ENCODE measurements at regions not wholly inside any gene's neighbourhood (a gene's known extent, or its start where the extent isn't known, plus 50 kb on each side); places are given as distances from the start of the nearest gene placed in this dataset.
"Not testable (repeated sequence)": the region's sequence is repeated elsewhere in the genome, so short reads cannot be mapped to it uniquely, and the experiment has no call there.

DNA sequence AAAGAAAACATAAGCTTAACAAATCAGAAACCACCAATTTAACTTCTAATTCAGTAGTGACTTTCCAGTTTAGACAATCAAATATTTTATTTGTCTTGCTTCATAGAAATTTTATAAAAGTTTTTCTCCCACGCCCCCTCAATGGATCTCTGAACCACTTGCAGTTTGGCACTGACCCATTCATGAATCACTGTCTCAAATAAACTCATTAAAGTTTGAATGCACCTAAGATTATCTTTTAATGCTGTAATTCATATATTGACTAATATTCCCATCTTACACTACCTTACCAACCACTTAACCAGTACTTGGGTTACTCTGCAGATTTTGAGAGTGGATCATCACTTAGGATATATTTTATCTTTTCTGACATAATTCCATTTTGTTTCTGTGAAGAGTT lies 880.2 kb downstream of the OTOL1 start:
- no peak overlapping the region for H3K4me3 Mint-ChIP-seq

DNA sequence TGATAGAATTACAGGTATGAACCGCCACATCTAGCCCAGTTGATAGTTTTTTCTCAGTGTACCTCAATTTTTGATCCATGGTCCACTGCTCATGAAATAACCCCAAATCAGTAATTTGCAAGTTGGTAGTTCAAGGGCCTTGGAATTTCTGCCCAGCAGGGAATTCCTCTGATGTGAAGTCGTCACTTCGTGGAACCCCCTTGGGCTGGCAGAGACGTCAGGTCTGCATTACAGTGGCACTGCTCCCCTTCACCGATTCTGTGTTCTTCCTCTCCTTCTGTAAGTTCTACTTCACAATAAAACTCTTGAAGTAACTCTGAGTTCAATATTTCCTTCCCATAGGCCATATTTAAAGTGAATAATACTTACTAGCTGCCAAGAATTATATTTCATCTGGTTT lies 881.0 kb downstream of the OTOL1 start:
- intact Hi-C loops (cut with micrococcal nuclease), result no loop called here
- no peak overlapping the region for H3K27ac Mint-ChIP-seq
- H3K4me3 Mint-ChIP-seq, result no peak overlapping the region
- DNase-seq, result no peak
- CTCF ChIA-PET, result no interaction called here
- H3K36me3 Mint-ChIP-seq (ENCODE audit: low read depth), result no peaks in the 10 kb centered on the region
- H3K4me1 Mint-ChIP-seq (ENCODE audit: low read depth), result no peaks in the 10 kb centered on the region
- peaks cover 5% of the 10 kb centered on the region for H3K9me3 Mint-ChIP-seq
- H3K27me3 Mint-ChIP-seq (ENCODE audit: low read depth), result no peaks in the 10 kb centered on the region

More for the DNA sequence above, 880.2 kb downstream of the OTOL1 start:
- intact Hi-C loops (cut with micrococcal nuclease), result no loop called here
- CTCF ChIA-PET, result no interaction called here
- no peaks in the 10 kb centered on the region for H3K4me1 Mint-ChIP-seq (ENCODE audit: low read depth)
- no peak overlapping the region for H3K27ac Mint-ChIP-seq
- no peaks in the 10 kb centered on the region for H3K27me3 Mint-ChIP-seq (ENCODE audit: low read depth)
- H3K9me3 Mint-ChIP-seq, result peaks cover 5% of the 10 kb centered on the region
- H3K36me3 Mint-ChIP-seq (ENCODE audit: low read depth), result no peaks in the 10 kb centered on the region
- no peak for DNase-seq

DNA sequence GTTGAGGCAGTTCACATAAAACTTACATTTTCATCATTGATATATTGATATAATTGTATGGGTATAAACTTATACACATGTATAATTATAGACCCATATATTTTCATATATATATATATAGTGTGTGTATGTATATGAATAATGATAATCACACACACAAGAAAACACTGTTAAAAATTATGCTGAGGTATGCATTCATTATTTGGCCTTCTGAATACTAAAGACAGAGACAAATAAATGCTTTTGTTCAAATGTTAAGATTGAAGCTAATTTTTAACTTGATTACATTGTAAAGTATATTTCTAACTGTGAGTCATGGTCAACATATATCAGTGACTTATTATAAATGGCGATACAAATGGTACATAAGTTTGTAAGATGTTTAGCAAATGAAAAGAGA lies 888.8 kb downstream of the OTOL1 start:
- intact Hi-C loops (cut with micrococcal nuclease), result no loop called here
- CTCF ChIA-PET, result no interaction called here
- Mint-ChIP-seq H3K9me3 (peaks cover 4% of the 10 kb centered on the region), H3K4me1 (ENCODE audit: low read depth) (no peaks in the 10 kb centered on the region), H3K27ac (no peak overlapping the region), H3K4me3 (no peak overlapping the region), H3K27me3 (ENCODE audit: low read depth) (no peaks in the 10 kb centered on the region), H3K36me3 (ENCODE audit: low read depth) (no peaks in the 10 kb centered on the region)
- no peak for DNase-seq

DNA sequence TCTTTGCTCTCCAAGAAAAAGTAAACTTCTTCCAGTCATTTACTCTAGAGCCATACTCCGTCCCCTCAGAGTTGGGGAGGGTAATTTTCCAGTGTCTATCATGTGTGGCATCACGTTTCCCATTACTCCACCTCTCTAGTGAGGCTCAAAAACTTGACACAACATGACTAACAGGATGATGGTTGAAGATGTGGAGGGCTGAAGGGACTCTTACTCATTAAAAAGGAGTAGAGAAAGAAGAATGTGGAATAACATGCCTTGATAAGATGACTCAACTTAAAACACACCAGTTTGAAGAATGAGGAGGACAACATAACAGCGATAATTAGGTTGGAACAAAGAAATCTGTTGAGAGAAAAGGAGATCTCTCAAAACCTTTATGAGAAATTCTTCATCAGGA lies 894.3 kb downstream of the OTOL1 start:
- CTCF ChIA-PET, result no interaction called here
- Mint-ChIP-seq H3K27ac (no peak overlapping the region), H3K9me3 (peaks cover 4% of the 10 kb centered on the region), H3K36me3 (ENCODE audit: low read depth) (no peaks in the 10 kb centered on the region), H3K27me3 (ENCODE audit: low read depth) (no peaks in the 10 kb centered on the region), H3K4me3 (no peak overlapping the region), H3K4me1 (ENCODE audit: low read depth) (no peaks in the 10 kb centered on the region)
- DNase-seq, result no peak
- intact Hi-C loops (cut with micrococcal nuclease), result no loop called here

DNA sequence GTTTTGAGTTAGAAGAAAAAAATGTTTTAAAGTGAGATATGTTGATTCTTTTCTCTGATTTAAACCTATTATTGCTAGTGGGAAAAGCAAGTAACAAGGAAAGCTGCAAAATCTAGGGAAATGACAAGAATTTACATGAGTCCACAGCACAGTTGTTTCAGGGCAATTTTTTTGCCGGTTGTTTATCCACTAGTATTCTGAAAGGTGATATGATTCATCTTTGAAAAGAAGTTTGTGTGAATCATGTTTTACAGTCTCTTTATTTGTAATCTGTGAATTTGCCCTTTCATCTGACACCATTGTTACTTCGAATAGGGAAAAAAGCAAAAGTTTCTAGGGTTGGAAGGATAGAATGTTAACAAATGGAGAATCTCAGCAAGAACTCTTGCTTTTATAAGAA lies 894.7 kb downstream of the OTOL1 start:
- H3K36me3 Mint-ChIP-seq (ENCODE audit: low read depth), result no peaks in the 10 kb centered on the region
- no peak overlapping the region for H3K4me3 Mint-ChIP-seq
- no peaks in the 10 kb centered on the region for H3K27me3 Mint-ChIP-seq (ENCODE audit: low read depth)
- H3K27ac Mint-ChIP-seq, result no peak overlapping the region
- intact Hi-C loops (cut with micrococcal nuclease), result no loop called here
- CTCF ChIA-PET, result no interaction called here
- peaks cover 4% of the 10 kb centered on the region for H3K9me3 Mint-ChIP-seq
- no peak for DNase-seq
- H3K4me1 Mint-ChIP-seq (ENCODE audit: low read depth), result no peaks in the 10 kb centered on the region

DNA sequence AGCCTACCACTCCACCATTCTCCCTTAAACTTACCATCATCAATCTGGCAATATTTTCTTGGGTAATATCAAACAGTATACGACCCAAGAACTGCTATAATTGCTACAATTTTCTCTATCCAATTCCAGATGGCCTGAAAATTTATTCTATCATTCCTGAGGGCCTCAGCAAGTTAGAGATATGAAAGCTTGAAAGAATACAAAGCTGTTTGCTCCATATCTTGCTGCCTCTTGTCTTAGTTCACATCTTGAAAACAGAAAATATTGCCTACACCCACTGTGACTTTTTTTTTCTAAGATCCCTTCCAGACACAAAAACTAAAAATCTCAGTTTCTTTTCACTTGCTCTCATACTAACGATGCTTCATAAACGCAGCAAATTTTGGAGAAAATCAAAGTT lies 898.9 kb downstream of the OTOL1 start:
- Mint-ChIP-seq H3K36me3 (ENCODE audit: low read depth) (no peaks in the 10 kb centered on the region), H3K4me3 (no peak overlapping the region), H3K27ac (no peak overlapping the region), H3K9me3 (peaks cover 8% of the 10 kb centered on the region), H3K27me3 (ENCODE audit: low read depth) (no peaks in the 10 kb centered on the region), H3K4me1 (ENCODE audit: low read depth) (no peaks in the 10 kb centered on the region)
- no peak for DNase-seq
- intact Hi-C loops (cut with micrococcal nuclease), result no loop called here
- CTCF ChIA-PET, result no interaction called here

DNA sequence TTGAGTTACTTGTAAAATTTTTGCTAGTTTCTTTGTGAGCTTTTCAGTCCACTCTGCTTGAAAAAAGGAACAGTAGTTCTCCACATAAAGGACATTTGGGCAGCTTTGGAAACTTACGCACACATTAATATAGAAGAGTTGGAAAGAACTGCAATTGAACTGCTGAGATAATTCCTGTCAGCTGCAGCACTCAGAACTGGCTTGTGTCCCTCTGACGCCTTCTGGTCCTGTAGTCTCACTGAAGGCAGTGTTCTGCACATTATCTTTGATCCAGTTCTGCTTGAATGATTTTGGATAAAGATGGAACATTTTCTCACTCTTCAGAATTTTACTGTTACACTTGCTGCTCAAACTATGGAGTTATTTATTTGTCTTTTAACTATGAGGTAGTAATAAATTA lies 901.9 kb downstream of the OTOL1 start:
- DNase-seq, result no peak
- Mint-ChIP-seq H3K4me1 (ENCODE audit: low read depth) (no peaks in the 10 kb centered on the region), H3K4me3 (no peak overlapping the region), H3K27me3 (ENCODE audit: low read depth) (no peaks in the 10 kb centered on the region), H3K27ac (no peak overlapping the region), H3K9me3 (peaks cover 8% of the 10 kb centered on the region), H3K36me3 (ENCODE audit: low read depth) (no peaks in the 10 kb centered on the region)
- CTCF ChIA-PET, result no interaction called here
- intact Hi-C loops (cut with micrococcal nuclease), result no loop called here

DNA sequence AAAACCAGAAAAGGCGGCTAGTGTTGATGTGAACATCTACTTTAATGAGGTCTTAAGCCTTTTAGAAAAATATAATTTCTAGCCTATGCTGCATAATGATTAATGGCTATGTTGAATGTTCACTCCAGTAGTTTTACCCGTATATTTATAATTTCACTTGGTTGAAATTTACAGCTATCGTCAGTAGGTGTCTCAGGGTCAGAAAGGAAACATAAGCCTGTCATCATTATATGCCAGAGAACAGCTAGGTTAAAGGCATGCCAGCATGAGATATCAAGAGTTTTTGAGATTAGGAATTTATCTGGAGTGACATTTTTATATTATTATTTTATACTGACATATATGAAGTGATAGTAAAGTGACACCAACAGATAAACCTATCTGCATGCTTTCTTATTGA lies 904.1 kb downstream of the OTOL1 start:
- no peak for DNase-seq
- CTCF ChIA-PET, result no interaction called here
- intact Hi-C loops (cut with micrococcal nuclease), result no loop called here
- Mint-ChIP-seq H3K4me1 (ENCODE audit: low read depth) (no peaks in the 10 kb centered on the region), H3K4me3 (no peak overlapping the region), H3K27ac (no peak overlapping the region), H3K9me3 (peaks cover 13% of the 10 kb centered on the region), H3K36me3 (ENCODE audit: low read depth) (no peaks in the 10 kb centered on the region), H3K27me3 (ENCODE audit: low read depth) (no peaks in the 10 kb centered on the region)

DNA sequence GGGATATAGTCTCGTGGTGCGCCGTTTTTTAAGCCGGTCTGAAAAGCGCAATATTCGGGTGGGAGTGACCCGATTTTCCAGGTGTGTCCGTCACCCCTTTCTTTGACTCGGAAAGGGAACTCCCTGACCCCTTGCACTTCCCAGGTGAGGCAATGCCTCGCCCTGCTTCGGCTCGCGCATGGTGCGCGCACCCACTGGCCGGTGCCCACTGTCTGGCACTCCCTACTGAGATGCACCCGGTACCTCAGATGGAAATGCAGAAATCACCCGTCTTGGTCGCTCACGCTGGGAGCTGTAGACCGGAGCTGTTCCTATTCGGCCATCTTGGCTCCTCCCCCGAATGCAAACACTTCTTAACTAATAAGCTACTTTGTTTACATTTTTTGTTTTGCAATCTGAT lies 914.9 kb downstream of the OTOL1 start:
- H3K27me3 Mint-ChIP-seq (ENCODE audit: low read depth); DNase-seq; H3K36me3 Mint-ChIP-seq (ENCODE audit: low read depth); H3K4me1 Mint-ChIP-seq (ENCODE audit: low read depth); CTCF ChIA-PET; H3K9me3 Mint-ChIP-seq; H3K27ac Mint-ChIP-seq; H3K4me3 Mint-ChIP-seq; intact Hi-C loops (cut with micrococcal nuclease): not testable (repeated sequence)

DNA sequence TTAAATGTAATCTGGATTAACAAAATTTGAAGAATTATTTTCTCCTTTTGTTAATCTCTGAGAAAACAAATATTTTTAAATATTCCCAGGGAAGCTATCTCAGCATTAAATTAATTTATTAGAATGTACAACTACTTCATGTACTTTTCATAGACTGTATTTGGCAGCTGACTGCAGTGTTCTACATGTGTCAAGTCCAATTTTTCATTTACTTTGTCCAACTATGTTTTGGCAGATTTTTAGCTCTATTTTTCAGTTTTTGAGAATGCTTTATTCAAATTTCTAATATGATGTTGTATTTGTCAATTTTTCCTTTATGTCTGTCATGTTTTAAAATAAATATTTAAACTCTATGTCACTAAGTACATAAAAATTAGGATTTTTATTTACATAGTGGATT lies 925.1 kb downstream of the OTOL1 start:
- DNase-seq, result no peak
- intact Hi-C loops (cut with micrococcal nuclease), result no loop called here
- Mint-ChIP-seq H3K4me1 (ENCODE audit: low read depth) (no peaks in the 10 kb centered on the region), H3K9me3 (no peaks in the 10 kb centered on the region), H3K36me3 (ENCODE audit: low read depth) (no peaks in the 10 kb centered on the region), H3K4me3 (no peak overlapping the region), H3K27me3 (ENCODE audit: low read depth) (no peaks in the 10 kb centered on the region), H3K27ac (no peak overlapping the region)
- CTCF ChIA-PET, result no interaction called here

DNA sequence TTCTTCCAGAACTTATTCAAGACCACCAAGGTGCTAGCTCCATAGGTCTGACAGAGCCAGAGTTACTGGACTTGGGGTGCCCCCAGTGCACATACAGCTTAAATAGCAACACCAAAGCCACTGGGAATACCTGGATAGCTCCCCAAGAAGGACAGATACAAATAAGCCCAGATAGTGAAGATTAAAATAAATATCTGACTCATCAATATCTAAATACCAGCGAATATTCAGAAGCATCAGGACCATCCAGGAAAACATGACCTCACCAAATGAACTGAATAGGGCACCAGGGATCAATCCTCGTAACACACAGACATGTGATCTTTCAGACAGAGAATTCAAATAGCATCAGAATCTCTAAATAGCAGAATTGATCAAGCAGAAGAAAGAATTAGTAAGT lies 931.6 kb downstream of the OTOL1 start:
- no peak for DNase-seq
- no peaks in the 10 kb centered on the region for H3K36me3 Mint-ChIP-seq (ENCODE audit: low read depth)
- H3K4me3 Mint-ChIP-seq, result no peak overlapping the region
- H3K9me3 Mint-ChIP-seq, result peaks cover 3% of the 10 kb centered on the region
- intact Hi-C loops (cut with micrococcal nuclease), result no loop called here
- no peaks in the 10 kb centered on the region for H3K4me1 Mint-ChIP-seq (ENCODE audit: low read depth)
- CTCF ChIA-PET, result no interaction called here
- H3K27ac Mint-ChIP-seq, result no peak overlapping the region
- H3K27me3 Mint-ChIP-seq (ENCODE audit: low read depth), result no peaks in the 10 kb centered on the region

DNA sequence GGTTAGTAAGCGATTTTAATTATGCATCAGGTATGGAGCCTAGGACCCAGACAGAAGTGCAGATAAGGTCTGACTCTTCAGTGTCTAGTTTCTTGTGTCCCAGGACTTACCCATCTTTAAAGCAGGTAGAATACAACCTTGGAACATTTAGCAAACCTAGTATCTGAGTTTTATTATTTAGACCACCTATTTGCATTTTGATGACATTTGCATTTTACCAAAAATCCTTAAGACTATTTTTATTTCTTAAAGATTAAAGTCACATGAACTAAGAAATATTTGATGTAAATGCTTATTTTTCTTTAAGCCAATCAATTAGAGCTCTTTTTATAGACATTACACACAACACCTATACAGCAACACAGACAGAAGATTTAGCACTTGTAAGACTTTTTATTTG lies 939.1 kb downstream of the OTOL1 start:
- intact Hi-C loops (cut with micrococcal nuclease), result no loop called here
- H3K27ac Mint-ChIP-seq, result no peak overlapping the region
- CTCF ChIA-PET, result no interaction called here

DNA sequence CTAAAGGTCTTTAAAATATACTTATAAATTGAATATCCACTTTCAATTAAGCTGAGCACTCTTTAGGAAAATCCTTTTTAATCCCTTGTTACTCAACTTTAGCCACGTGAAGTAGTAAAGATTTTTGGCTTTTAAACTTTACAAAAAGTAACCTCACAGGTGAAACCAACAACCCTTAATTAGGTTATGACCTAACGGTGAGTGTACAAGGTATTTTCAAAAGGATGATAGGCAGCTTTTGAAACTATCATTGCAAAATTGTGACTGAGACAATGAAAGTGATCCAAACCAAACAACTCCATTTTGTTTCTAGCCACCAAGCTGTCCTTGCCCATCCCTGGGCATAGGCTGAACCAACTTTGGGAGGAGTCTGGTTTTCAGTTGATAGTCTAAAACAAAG lies 940.2 kb downstream of the OTOL1 start:
- H3K36me3 Mint-ChIP-seq (ENCODE audit: low read depth), result no peaks in the 10 kb centered on the region
- no peaks in the 10 kb centered on the region for H3K27me3 Mint-ChIP-seq (ENCODE audit: low read depth)
- H3K27ac Mint-ChIP-seq, result no peak overlapping the region
- intact Hi-C loops (cut with micrococcal nuclease), result no loop called here
- DNase-seq, result no peak
- H3K4me1 Mint-ChIP-seq (ENCODE audit: low read depth), result no peaks in the 10 kb centered on the region
- H3K4me3 Mint-ChIP-seq, result no peak overlapping the region
- H3K9me3 Mint-ChIP-seq, result peaks cover 13% of the 10 kb centered on the region
- CTCF ChIA-PET, result no interaction called here

More for the DNA sequence above, 939.1 kb downstream of the OTOL1 start:
- Mint-ChIP-seq H3K36me3 (ENCODE audit: low read depth) (no peaks in the 10 kb centered on the region), H3K27me3 (ENCODE audit: low read depth) (no peaks in the 10 kb centered on the region), H3K4me1 (ENCODE audit: low read depth) (no peaks in the 10 kb centered on the region), H3K4me3 (no peak overlapping the region), H3K9me3 (peaks cover 12% of the 10 kb centered on the region)
- DNase-seq, result no peak

DNA sequence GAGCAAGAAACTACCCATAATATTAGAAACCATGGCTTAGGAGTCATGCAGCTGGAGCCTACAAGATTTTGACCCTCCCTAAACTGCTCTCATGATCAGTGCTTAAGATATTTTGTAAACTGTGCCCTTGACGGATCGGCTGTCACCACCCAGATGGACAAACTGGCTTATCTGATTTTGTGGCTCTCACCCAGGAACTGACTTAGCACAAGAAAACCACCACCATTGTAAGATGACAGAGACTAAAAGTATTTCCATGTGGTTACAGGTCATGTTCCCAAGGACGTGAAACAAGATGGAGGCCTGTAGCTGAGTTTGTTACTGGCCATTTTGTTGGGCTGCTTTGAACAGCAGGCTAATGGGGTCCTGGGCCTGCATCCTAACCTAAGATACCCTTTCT lies 940.9 kb downstream of the OTOL1 start:
- Mint-ChIP-seq H3K4me3 (no peak overlapping the region), H3K9me3 (peaks cover 13% of the 10 kb centered on the region), H3K27me3 (ENCODE audit: low read depth) (no peaks in the 10 kb centered on the region), H3K4me1 (ENCODE audit: low read depth) (no peaks in the 10 kb centered on the region), H3K27ac (no peak overlapping the region), H3K36me3 (ENCODE audit: low read depth) (no peaks in the 10 kb centered on the region)
- DNase-seq, result no peak
- CTCF ChIA-PET, result no interaction called here
- intact Hi-C loops (cut with micrococcal nuclease), result no loop called here
